PC-9 (cell line): ENCODE measurements at regions not wholly inside any gene's neighbourhood (a gene's known extent, or its start where the extent isn't known, plus 50 kb on each side); places are given as distances from the start of the nearest gene placed in this dataset.

Source experiments
- BruUV-seq: library from RNA; stranded (reverse); fragments of 400-500 nt; replicated peaks from 2 replicates; lab custom pipeline; 2021; lab: Mats Ljungman, UMichigan
- CTCF ChIA-PET: fragments of 300-600 bp; sonication (Branson Sonifier 250); formaldehyde crosslinking; loops from one replicate; lab custom pipeline; 2022; ENCODE audit warnings: antibody characterized with exemption; lab: Charles Lee
- POLR2A ChIA-PET: fragments of 300-600 bp; sonication (Branson Sonifier 250); formaldehyde crosslinking; loops from one replicate; lab custom pipeline; 2022; ENCODE audit warnings: antibody characterized with exemption; ENCODE audit not compliant: unreplicated experiment; lab: Charles Lee
- DNase-seq, 2 experiments: peaks; one replicate each; pipeline versions ENCODE4 v3.0.0 to v3.0.0-alpha.2; 2015 to 2022; ENCODE audit warnings: mixed read lengths in 1 of 2
- H2AFZ ChIP-seq: fragments of 200-600 bp; sonication (generic); 2 replicates; pipeline ENCODE4 v1.8.1; 2017; ENCODE audit warnings: antibody characterized with exemption
- H3F3A ChIP-seq: fragments of 200-600 bp; sonication (generic); 2 replicates; pipeline ENCODE4 v1.8.1; 2017; ENCODE audit warnings: antibody characterized with exemption, mild to moderate bottlenecking, low read depth; ENCODE audit not compliant: insufficient read depth
- H3K27ac ChIP-seq: fragments of 200-600 bp; sonication (generic); 2 replicates; pipeline ENCODE4 v1.6.1; 2016; ENCODE audit warnings: mixed run types
- H3K27me3 ChIP-seq: fragments of 200-600 bp; sonication (generic); 2 replicates; pipeline ENCODE4 v1.6.1; 2016; ENCODE audit warnings: low read depth, mixed run types; ENCODE audit not compliant: insufficient read depth
- H3K36me3 ChIP-seq: fragments of 200-600 bp; sonication (generic); 2 replicates; pipeline ENCODE4 v1.6.1; 2016; ENCODE audit warnings: low read depth, mixed run types
- H3K4me1 ChIP-seq: fragments of 200-600 bp; sonication (generic); replicated peaks from 2 replicates; pipeline ENCODE4 v1.6.1; 2016; ENCODE audit warnings: mixed run types; ENCODE audit not compliant: insufficient read depth
- H3K4me2 ChIP-seq: fragments of 200-600 bp; sonication (generic); 2 replicates; pipeline ENCODE4 v1.6.1; 2017; ENCODE audit warnings: mixed run types
- H3K4me3 ChIP-seq: fragments of 200-600 bp; sonication (generic); 2 replicates; pipeline ENCODE4 v1.6.1; 2016; ENCODE audit warnings: mixed run types
- H3K79me2 ChIP-seq: fragments of 200-600 bp; sonication (generic); 2 replicates; pipeline ENCODE4 v1.6.1; 2017; ENCODE audit warnings: low read depth, mixed run types
- H3K9me2 ChIP-seq: fragments of 200-600 bp; sonication (generic); 2 replicates; pipeline ENCODE4 v1.8.1; 2017; ENCODE audit warnings: mild to moderate bottlenecking; ENCODE audit not compliant: insufficient read depth
- H3K9me3 ChIP-seq: fragments of 200-600 bp; sonication (generic); 2 replicates; pipeline ENCODE4 v1.8.1; 2016; ENCODE audit warnings: low read depth; ENCODE audit not compliant: insufficient read depth
- H4K20me1 ChIP-seq: fragments of 200-600 bp; sonication (generic); 2 replicates; pipeline ENCODE4 v1.8.1; 2017; ENCODE audit not compliant: insufficient read depth
- CTCF ChIP-seq: fragments of 200-600 bp; sonication (generic); conservative IDR thresholded peaks from 2 replicates; pipeline ENCODE4 v1.6.1; 2017; ENCODE audit warnings: mixed run types, antibody characterized with exemption, mild to moderate bottlenecking, moderate library complexity
- EZH2 ChIP-seq: fragments of 200-600 bp; sonication (generic); IDR thresholded peaks from 2 replicates; pipeline ENCODE4 v1.8.0; 2017; ENCODE audit warnings: antibody characterized with exemption, low read depth
- intact Hi-C: fragments of 100-400 bp; cut with micrococcal nuclease; formaldehyde crosslinking; loops from one replicate; pipeline ENCODE4 v1.10.0; 2022; ENCODE audit not compliant: unreplicated experiment

- peak in 1 of 2 experiments; percentile 80 for DNase-seq
Measured at GRCh38 chr1:218537122-218537913, 192.2 kb downstream of the TGFB2 start.

GRCh38 chr1:218538341-218538740, 193.2 kb downstream of the TGFB2 start:
- Histone ChIP-seq H3K27ac (peak overlapping the region; percentile 67), H3K79me2 (no peaks in the 10 kb centered on the region), H2AFZ (no peak overlapping the region), H3K4me3 (no peak overlapping the region), H3K9me3 (no peaks in the 10 kb centered on the region), H3K27me3 (no peaks in the 10 kb centered on the region), H3F3A (0 out of 2 replicates have a peak, but pooled peaks cover 9% of the 10 kb centered on the region), H3K9me2 (no peaks in the 10 kb centered on the region; the same call in 1 of the 2 replicates), H3K4me1 (peaks cover 24% of the 10 kb centered on the region), H3K36me3 (no peaks in the 10 kb centered on the region), H4K20me1 (no peaks in the 10 kb centered on the region), H3K4me2 (no peak overlapping the region)
- no TSS peak for BruUV-seq
- ChIA-PET CTCF (no interaction called here), POLR2A (no interaction called here)
- TF ChIP-seq EZH2 (no peak), CTCF (no peak)
- intact Hi-C loops, result loop anchor here (5.0 kb wide), 1 partner anchor 49 kb away; no protein-coding TSS in a partner anchor
- no peak for DNase-seq

More at GRCh38 chr1:218537122-218537913, 192.2 kb downstream of the TGFB2 start:
- POLR2A ChIA-PET, result no interaction called here
- Histone ChIP-seq H3K9me3 (no peaks in the 10 kb centered on the region), H3K4me2 (peak overlapping the region; percentile 12), H2AFZ (peak overlapping the region; percentile 4; the same call in 1 of the 2 replicates), H3K4me1 (peaks cover 24% of the 10 kb centered on the region), H3K4me3 (no peak overlapping the region), H4K20me1 (no peaks in the 10 kb centered on the region), H3K9me2 (no peaks in the 10 kb centered on the region; the same call in 1 of the 2 replicates), H3K79me2 (no peaks in the 10 kb centered on the region), H3K27ac (peak overlapping the region; percentile 67), H3K36me3 (no peaks in the 10 kb centered on the region), H3K27me3 (no peaks in the 10 kb centered on the region), H3F3A (0 out of 2 replicates have a peak, but pooled peaks cover 9% of the 10 kb centered on the region)
- intact Hi-C loops, result loop anchor here (5.0 kb wide), 1 partner anchor 50 kb away; no protein-coding TSS in a partner anchor
- TF ChIP-seq CTCF (no peak), EZH2 (no peak)
- CTCF ChIA-PET, result no interaction called here
- BruUV-seq, result no TSS peak

GRCh38 chr1:218546314-218546713, 201.2 kb downstream of the TGFB2 start:
- ChIA-PET POLR2A (no interaction called here), CTCF (interaction anchor here (0.8 kb wide), 1 partner anchor 521 kb away, joined by 3 read pairs; no protein-coding TSS in a partner anchor)
- no peaks in the 10 kb centered on the region for H3F3A ChIP-seq
- no peak for DNase-seq
- no peaks in the 10 kb centered on the region for H3K27me3 ChIP-seq
- H3K4me2 ChIP-seq, result no peak overlapping the region
- no TSS peak for BruUV-seq
- H3K36me3 ChIP-seq, result no peaks in the 10 kb centered on the region
- no peak overlapping the region for H3K27ac ChIP-seq
- H3K9me3 ChIP-seq, result no peaks in the 10 kb centered on the region
- no peak overlapping the region for H3K4me3 ChIP-seq
- H4K20me1 ChIP-seq, result no peaks in the 10 kb centered on the region
- intact Hi-C loops, result no loop called here
- no peak overlapping the region for H2AFZ ChIP-seq
- no peaks in the 10 kb centered on the region for H3K4me1 ChIP-seq
- H3K9me2 ChIP-seq, result no peaks in the 10 kb centered on the region; the same call in 1 of the 2 replicates
- H3K79me2 ChIP-seq, result no peaks in the 10 kb centered on the region
- TF ChIP-seq EZH2, result no peak
- no peak for TF ChIP-seq CTCF
